SK-N-SH treated with all-trans-retinoic acid at 6 μM for 48 hours (cell line): ENCODE measurements at regions not wholly inside any gene's neighbourhood (a gene's known extent, or its start where the extent isn't known, plus 50 kb on each side); places are given as distances from the start of the nearest gene placed in this dataset.
"Not testable (repeated sequence)": the region's sequence is repeated elsewhere in the genome, so short reads cannot be mapped to it uniquely, and the experiment has no call there.

Experiments
- ISL1 ChIP-seq: fragments of 250-450 bp; sonication (Bioruptor Pico); IDR thresholded peaks from 2 replicates; pipeline ENCODE4 v2.1.2; 2022; ENCODE audit warnings: mild to moderate bottlenecking, moderate library complexity
- OSR1 ChIP-seq: fragments of 250-450 bp; sonication (Bioruptor Pico); IDR thresholded peaks from 2 replicates; pipeline ENCODE4 v1.8.0; 2022; ENCODE audit warnings: moderate library complexity, mild to moderate bottlenecking, inconsistent platforms
- RARB ChIP-seq: fragments of 250-450 bp; sonication (Bioruptor Pico); IDR thresholded peaks from 2 replicates; pipeline ENCODE4 v1.8.0; 2021; ENCODE audit warnings: mild to moderate bottlenecking, moderate library complexity
- ZFP30 ChIP-seq: fragments of 450-650 bp; formaldehyde crosslinking; IDR thresholded peaks from 2 replicates; pipeline ENCODE4 v1.5.0; 2022; ENCODE audit warnings: mild to moderate bottlenecking, moderate library complexity
- ZNF8 ChIP-seq: fragments of 450-650 bp; formaldehyde crosslinking; IDR thresholded peaks from 2 replicates; pipeline ENCODE4 v1.5.0; 2020; ENCODE audit warnings: mild to moderate bottlenecking, moderate library complexity
- TF ChIP-seq, protein P1 (sequence below): fragments of 250-450 bp; sonication (Bioruptor Pico); IDR thresholded peaks from 2 replicates; pipeline ENCODE4 v1.5.1; 2020; ENCODE audit warnings: low read depth, mild to moderate bottlenecking, moderate library complexity
- TF ChIP-seq, protein P2 (sequence below): fragments of 250-450 bp; sonication (Bioruptor Pico); IDR thresholded peaks from 2 replicates; pipeline ENCODE4 v1.8.0; 2021; ENCODE audit warnings: low read depth, mild to moderate bottlenecking, moderate library complexity, borderline replicate concordance
- TF ChIP-seq, protein P3 (sequence below): fragments of 250-450 bp; sonication (Bioruptor Pico); IDR thresholded peaks from 2 replicates; pipeline ENCODE4 v1.8.0; 2020; ENCODE audit warnings: mild to moderate bottlenecking, moderate library complexity, borderline replicate concordance

DNA sequence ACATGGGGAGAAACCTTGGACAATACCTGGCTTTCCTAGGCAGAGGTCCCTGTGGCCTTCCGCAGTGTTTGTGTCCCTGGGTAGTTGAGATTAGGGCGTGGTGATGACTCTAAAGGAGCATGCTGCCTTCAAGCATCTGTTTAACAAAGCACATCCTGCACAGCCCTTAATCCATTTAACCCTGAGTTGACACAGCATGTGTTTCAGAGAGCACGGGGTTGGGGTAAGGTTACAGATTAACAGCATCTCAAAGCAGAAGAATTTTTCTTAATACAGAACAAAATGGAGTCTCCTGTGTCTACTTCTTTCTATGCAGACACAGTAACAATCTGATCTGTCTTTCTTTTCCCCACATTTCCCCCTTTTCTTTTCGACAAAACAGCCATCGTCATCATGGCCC, 244.7 kb upstream of the PRKCQ start:
- TF ChIP-seq, protein P1, sequence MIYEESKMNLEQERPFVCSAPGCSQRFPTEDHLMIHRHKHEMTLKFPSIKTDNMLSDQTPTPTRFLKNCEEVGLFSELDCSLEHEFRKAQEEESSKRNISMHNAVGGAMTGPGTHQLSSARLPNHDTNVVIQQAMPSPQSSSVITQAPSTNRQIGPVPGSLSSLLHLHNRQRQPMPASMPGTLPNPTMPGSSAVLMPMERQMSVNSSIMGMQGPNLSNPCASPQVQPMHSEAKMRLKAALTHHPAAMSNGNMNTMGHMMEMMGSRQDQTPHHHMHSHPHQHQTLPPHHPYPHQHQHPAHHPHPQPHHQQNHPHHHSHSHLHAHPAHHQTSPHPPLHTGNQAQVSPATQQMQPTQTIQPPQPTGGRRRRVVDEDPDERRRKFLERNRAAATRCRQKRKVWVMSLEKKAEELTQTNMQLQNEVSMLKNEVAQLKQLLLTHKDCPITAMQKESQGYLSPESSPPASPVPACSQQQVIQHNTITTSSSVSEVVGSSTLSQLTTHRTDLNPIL (CRISPR knock-in tag): not testable (repeated sequence)
- not testable (repeated sequence) for TF ChIP-seq ZFP30; ZNF8; ISL1 (CRISPR knock-in tag); OSR1; RARB (CRISPR knock-in tag)
- TF ChIP-seq, protein P2, sequence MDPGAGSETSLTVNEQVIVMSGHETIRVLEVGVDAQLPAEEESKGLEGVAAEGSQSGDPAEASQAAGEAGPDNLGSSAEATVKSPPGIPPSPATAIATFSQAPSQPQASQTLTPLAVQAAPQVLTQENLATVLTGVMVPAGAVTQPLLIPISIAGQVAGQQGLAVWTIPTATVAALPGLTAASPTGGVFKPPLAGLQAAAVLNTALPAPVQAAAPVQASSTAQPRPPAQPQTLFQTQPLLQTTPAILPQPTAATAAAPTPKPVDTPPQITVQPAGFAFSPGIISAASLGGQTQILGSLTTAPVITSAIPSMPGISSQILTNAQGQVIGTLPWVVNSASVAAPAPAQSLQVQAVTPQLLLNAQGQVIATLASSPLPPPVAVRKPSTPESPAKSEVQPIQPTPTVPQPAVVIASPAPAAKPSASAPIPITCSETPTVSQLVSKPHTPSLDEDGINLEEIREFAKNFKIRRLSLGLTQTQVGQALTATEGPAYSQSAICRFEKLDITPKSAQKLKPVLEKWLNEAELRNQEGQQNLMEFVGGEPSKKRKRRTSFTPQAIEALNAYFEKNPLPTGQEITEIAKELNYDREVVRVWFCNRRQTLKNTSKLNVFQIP (CRISPR knock-in tag): not testable (repeated sequence)
- TF ChIP-seq, protein P3, sequence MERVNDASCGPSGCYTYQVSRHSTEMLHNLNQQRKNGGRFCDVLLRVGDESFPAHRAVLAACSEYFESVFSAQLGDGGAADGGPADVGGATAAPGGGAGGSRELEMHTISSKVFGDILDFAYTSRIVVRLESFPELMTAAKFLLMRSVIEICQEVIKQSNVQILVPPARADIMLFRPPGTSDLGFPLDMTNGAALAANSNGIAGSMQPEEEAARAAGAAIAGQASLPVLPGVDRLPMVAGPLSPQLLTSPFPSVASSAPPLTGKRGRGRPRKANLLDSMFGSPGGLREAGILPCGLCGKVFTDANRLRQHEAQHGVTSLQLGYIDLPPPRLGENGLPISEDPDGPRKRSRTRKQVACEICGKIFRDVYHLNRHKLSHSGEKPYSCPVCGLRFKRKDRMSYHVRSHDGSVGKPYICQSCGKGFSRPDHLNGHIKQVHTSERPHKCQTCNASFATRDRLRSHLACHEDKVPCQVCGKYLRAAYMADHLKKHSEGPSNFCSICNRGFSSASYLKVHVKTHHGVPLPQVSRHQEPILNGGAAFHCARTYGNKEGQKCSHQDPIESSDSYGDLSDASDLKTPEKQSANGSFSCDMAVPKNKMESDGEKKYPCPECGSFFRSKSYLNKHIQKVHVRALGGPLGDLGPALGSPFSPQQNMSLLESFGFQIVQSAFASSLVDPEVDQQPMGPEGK: not testable (repeated sequence)
